ENCODE measurements at regions not wholly inside any gene's neighbourhood (a gene's known extent, or its start where the extent isn't known, plus 50 kb on each side); places are given as distances from the start of the nearest gene placed in this dataset.

- H2BK120ac ChIP-seq (ENCODE audit: insufficient read depth, low read length, poor library complexity), result no peak overlapping the region
- no peak overlapping the region for H2BK5ac ChIP-seq (ENCODE audit: low read depth, low read length, poor library complexity)
- H3K23ac ChIP-seq (ENCODE audit: low read length), result no peak overlapping the region
- no peak overlapping the region for H3K18ac ChIP-seq (ENCODE audit: low read length)
- peaks cover 1% of the 10 kb centered on the region for H3K9me3 ChIP-seq (ENCODE audit: insufficient read depth, low read depth, low read length)
- no peak overlapping the region for H4K8ac ChIP-seq (ENCODE audit: low read depth, low read length)
- no peak overlapping the region for H2AFZ ChIP-seq (ENCODE audit: insufficient read depth, low read length, poor library complexity)
- peaks cover 0 to 7% of the 10 kb centered on the region in 2 experiments for H3K4me1 ChIP-seq (ENCODE audit: control insufficient read depth in 1 of 2, insufficient read depth in 2 of 2, low read length in 2 of 2)
- H3K27ac ChIP-seq (ENCODE audit: low read depth, low read length), result peak overlapping the region; percentile 5
- H3K79me1 ChIP-seq (ENCODE audit: low read length), result no peaks in the 10 kb centered on the region
- H3K9ac ChIP-seq (ENCODE audit: low read length), result no peak overlapping the region
- H3K36me3 ChIP-seq (ENCODE audit: control insufficient read depth in 1 of 2, insufficient read depth in 2 of 2, low read length in 2 of 2), result no peaks in the 10 kb centered on the region
- H2BK12ac ChIP-seq (ENCODE audit: low read length), result no peak overlapping the region
- no peak overlapping the region for H3K4me2 ChIP-seq (ENCODE audit: low read length)
- no peak overlapping the region for H3K4me3 ChIP-seq (ENCODE audit: low read depth, low read length)
- peak; percentile 30 to 40 for DNase-seq
- H3K27me3 ChIP-seq (ENCODE audit: insufficient read depth, low read length), result no peaks in the 10 kb centered on the region
- WGBS (ENCODE audit: extremely low coverage, insufficient coverage, insufficient read length), result no CpG with 5 or more reads among the region's 3 CpGs
- no peak overlapping the region for H2AK5ac ChIP-seq (ENCODE audit: low read length)
- no peak overlapping the region for H3K14ac ChIP-seq (ENCODE audit: low read length)
- no peak overlapping the region for H4K91ac ChIP-seq (ENCODE audit: low read depth, low read length)
- no peak overlapping the region for H3K4ac ChIP-seq (ENCODE audit: low read depth, low read length)
- H4K12ac ChIP-seq (ENCODE audit: low read depth, low read length), result no peak overlapping the region
- H3K79me2 ChIP-seq (ENCODE audit: control insufficient read depth, insufficient read depth, low read length, poor library complexity), result no peaks in the 10 kb centered on the region
These were observed 304.2 kb downstream of the CYP26B1 start for GRCh38 chr2:71843391-71843850.

GRCh38 chr2:71842744-71843143 is 304.9 kb downstream of the CYP26B1 start:
- Histone ChIP-seq H3K4me1 (ENCODE audit: control insufficient read depth in 1 of 2, insufficient read depth in 2 of 2, low read length in 2 of 2) (peaks cover 0 to 7% of the 10 kb centered on the region in 2 experiments), H3K36me3 (ENCODE audit: control insufficient read depth in 1 of 2, insufficient read depth in 2 of 2, low read length in 2 of 2) (no peaks in the 10 kb centered on the region), H3K27ac (ENCODE audit: low read depth, low read length) (no peak overlapping the region), H3K9ac (ENCODE audit: low read length) (no peak overlapping the region), H2BK120ac (ENCODE audit: insufficient read depth, low read length, poor library complexity) (no peak overlapping the region), H3K27me3 (ENCODE audit: insufficient read depth, low read length) (no peaks in the 10 kb centered on the region), H3K23ac (ENCODE audit: low read length) (no peak overlapping the region), H3K79me1 (ENCODE audit: low read length) (no peaks in the 10 kb centered on the region), H3K79me2 (ENCODE audit: control insufficient read depth, insufficient read depth, low read length, poor library complexity) (no peaks in the 10 kb centered on the region), H2AFZ (ENCODE audit: insufficient read depth, low read length, poor library complexity) (no peak overlapping the region), H3K4me3 (ENCODE audit: low read depth, low read length) (no peak overlapping the region), H2AK5ac (ENCODE audit: low read length) (no peak overlapping the region), H4K8ac (ENCODE audit: low read depth, low read length) (no peak overlapping the region), H3K4me2 (ENCODE audit: low read length) (no peak overlapping the region), H3K14ac (ENCODE audit: low read length) (no peak overlapping the region), H4K12ac (ENCODE audit: low read depth, low read length) (no peak overlapping the region), H2BK12ac (ENCODE audit: low read length) (no peak overlapping the region), H3K9me3 (ENCODE audit: insufficient read depth, low read depth, low read length) (peaks cover 1% of the 10 kb centered on the region), H3K18ac (ENCODE audit: low read length) (no peak overlapping the region), H3K4ac (ENCODE audit: low read depth, low read length) (no peak overlapping the region), H4K91ac (ENCODE audit: low read depth, low read length) (no peak overlapping the region), H2BK5ac (ENCODE audit: low read depth, low read length, poor library complexity) (no peak overlapping the region)
- DNase-seq, result no peak
- no CpG with 5 or more reads among the region's 4 CpGs for WGBS (ENCODE audit: extremely low coverage, insufficient coverage, insufficient read length)

- no peak overlapping the region for H2BK120ac ChIP-seq (ENCODE audit: insufficient read depth, low read length, poor library complexity)
- no peak for DNase-seq
- no peak overlapping the region for H3K4me2 ChIP-seq (ENCODE audit: low read length)
- H2AFZ ChIP-seq (ENCODE audit: insufficient read depth, low read length, poor library complexity), result no peak overlapping the region
- no peak overlapping the region for H2AK5ac ChIP-seq (ENCODE audit: low read length)
- H2BK12ac ChIP-seq (ENCODE audit: low read length), result no peak overlapping the region
- H4K91ac ChIP-seq (ENCODE audit: low read depth, low read length), result no peak overlapping the region
- no peak overlapping the region for H3K14ac ChIP-seq (ENCODE audit: low read length)
- no peaks in the 10 kb centered on the region for H3K79me2 ChIP-seq (ENCODE audit: control insufficient read depth, insufficient read depth, low read length, poor library complexity)
- no peak overlapping the region for H3K4me3 ChIP-seq (ENCODE audit: low read depth, low read length)
- no peak overlapping the region for H3K4ac ChIP-seq (ENCODE audit: low read depth, low read length)
- WGBS (ENCODE audit: extremely low coverage, insufficient coverage, insufficient read length), result no CpG with 5 or more reads among the region's 2 CpGs
- no peak overlapping the region for H3K27ac ChIP-seq (ENCODE audit: low read depth, low read length)
- no peaks in the 10 kb centered on the region for H3K27me3 ChIP-seq (ENCODE audit: insufficient read depth, low read length)
- H4K12ac ChIP-seq (ENCODE audit: low read depth, low read length), result no peak overlapping the region
- peaks cover 0 to 7% of the 10 kb centered on the region in 2 experiments for H3K4me1 ChIP-seq (ENCODE audit: control insufficient read depth in 1 of 2, insufficient read depth in 2 of 2, low read length in 2 of 2)
- H3K9me3 ChIP-seq (ENCODE audit: insufficient read depth, low read depth, low read length), result no peaks in the 10 kb centered on the region
- H3K9ac ChIP-seq (ENCODE audit: low read length), result no peak overlapping the region
- H2BK5ac ChIP-seq (ENCODE audit: low read depth, low read length, poor library complexity), result no peak overlapping the region
- no peaks in the 10 kb centered on the region for H3K79me1 ChIP-seq (ENCODE audit: low read length)
- no peaks in the 10 kb centered on the region for H3K36me3 ChIP-seq (ENCODE audit: control insufficient read depth in 1 of 2, insufficient read depth in 2 of 2, low read length in 2 of 2)
- H3K23ac ChIP-seq (ENCODE audit: low read length), result no peak overlapping the region
- H3K18ac ChIP-seq (ENCODE audit: low read length), result no peak overlapping the region
- H4K8ac ChIP-seq (ENCODE audit: low read depth, low read length), result no peak overlapping the region
These were observed 307.8 kb downstream of the CYP26B1 start for GRCh38 chr2:71839826-71840225.

DNA sequence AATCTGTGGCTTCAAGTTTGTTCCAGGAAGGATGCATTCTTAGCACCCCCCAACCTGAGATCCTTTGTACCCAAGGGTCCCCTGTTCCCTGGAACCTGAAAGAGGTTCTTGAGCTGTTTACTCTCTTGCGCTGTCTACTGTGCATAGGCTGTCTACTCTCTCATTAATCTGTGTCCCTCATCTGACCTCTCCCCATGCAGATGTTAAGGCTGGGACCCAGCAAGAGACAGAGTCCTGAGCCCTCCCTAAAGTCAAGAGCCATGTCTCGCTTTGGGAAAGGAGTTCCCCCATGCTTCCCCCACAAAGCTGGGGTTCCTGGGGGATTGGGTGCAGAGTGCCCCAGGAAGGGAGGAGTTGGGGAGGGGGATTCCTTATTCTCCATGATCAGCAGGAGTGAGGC is 312.9 kb downstream of the CYP26B1 start:
- no peak overlapping the region for H3K4me3 ChIP-seq (ENCODE audit: low read depth, low read length)
- no peak overlapping the region for H3K18ac ChIP-seq (ENCODE audit: low read length)
- H4K8ac ChIP-seq (ENCODE audit: low read depth, low read length), result no peak overlapping the region
- no peak overlapping the region for H2AFZ ChIP-seq (ENCODE audit: insufficient read depth, low read length, poor library complexity)
- no peak overlapping the region for H3K23ac ChIP-seq (ENCODE audit: low read length)
- no peaks in the 10 kb centered on the region for H3K79me1 ChIP-seq (ENCODE audit: low read length)
- no peak for DNase-seq
- no peaks in the 10 kb centered on the region for H3K79me2 ChIP-seq (ENCODE audit: control insufficient read depth, insufficient read depth, low read length, poor library complexity)
- no peaks in the 10 kb centered on the region for H3K36me3 ChIP-seq (ENCODE audit: control insufficient read depth in 1 of 2, insufficient read depth in 2 of 2, low read length in 2 of 2)
- H2AK5ac ChIP-seq (ENCODE audit: low read length), result no peak overlapping the region
- peaks cover 2% of the 10 kb centered on the region for H3K9me3 ChIP-seq (ENCODE audit: insufficient read depth, low read depth, low read length)
- H3K27ac ChIP-seq (ENCODE audit: low read depth, low read length), result no peak overlapping the region
- no peak overlapping the region for H3K9ac ChIP-seq (ENCODE audit: low read length)
- H2BK12ac ChIP-seq (ENCODE audit: low read length), result no peak overlapping the region
- H4K91ac ChIP-seq (ENCODE audit: low read depth, low read length), result no peak overlapping the region
- no peak overlapping the region for H2BK5ac ChIP-seq (ENCODE audit: low read depth, low read length, poor library complexity)
- no peak overlapping the region for H4K12ac ChIP-seq (ENCODE audit: low read depth, low read length)
- no peak overlapping the region for H3K4ac ChIP-seq (ENCODE audit: low read depth, low read length)
- H3K27me3 ChIP-seq (ENCODE audit: insufficient read depth, low read length), result no peaks in the 10 kb centered on the region
- peaks cover 5 to 7% of the 10 kb centered on the region in 2 experiments for H3K4me1 ChIP-seq (ENCODE audit: control insufficient read depth in 1 of 2, insufficient read depth in 2 of 2, low read length in 2 of 2)
- H3K14ac ChIP-seq (ENCODE audit: low read length), result no peak overlapping the region
- no peak overlapping the region for H2BK120ac ChIP-seq (ENCODE audit: insufficient read depth, low read length, poor library complexity)
- no peak overlapping the region for H3K4me2 ChIP-seq (ENCODE audit: low read length)
- no CpG with 5 or more reads among the region's 2 CpGs for WGBS (ENCODE audit: extremely low coverage, insufficient coverage, insufficient read length)
